SHP77 treated with DMSO at 0.1 percent for 48 hours (cell line): ENCODE measurements at regions not wholly inside any gene's neighbourhood (a gene's known extent, or its start where the extent isn't known, plus 50 kb on each side); places are given as distances from the start of the nearest gene placed in this dataset.
"Not testable (repeated sequence)": the region's sequence is repeated elsewhere in the genome, so short reads cannot be mapped to it uniquely, and the experiment has no call there.

Source experiments
- DNase-seq: peaks from one replicate; lab custom pipeline; 2025; lab: John Stamatoyannopoulos, UW

GRCh38 chr9:85077944-85078343 is 408.4 kb downstream of the NTRK2 start:
- DNase-seq, result no peak

- DNase-seq, result not testable (repeated sequence)
These were observed 407.6 kb downstream of the NTRK2 start for GRCh38 chr9:85077146-85077545.
